Esophagus squamous epithelium (tissue), 5 donors: ENCODE measurements at regions not wholly inside any gene's neighbourhood (a gene's known extent, or its start where the extent isn't known, plus 50 kb on each side); places are given as distances from the start of the nearest gene placed in this dataset.

Source experiments
- DNase-seq: peaks from one replicate; lab custom pipeline; 2025; lab: John Stamatoyannopoulos, UW
- H3K27ac ChIP-seq, 4 donors: fragments of 200-600 bp; sonication (generic); one replicate each; pipeline ENCODE4 v1.5.1; 2016 to 2019; ENCODE audit warnings: mild to moderate bottlenecking in 1 of 4
- H3K27me3 ChIP-seq, 4 donors: fragments of 200-600 bp; sonication (generic); 1 replicate in 3 of 4; 2 replicates in 1 of 4; pipeline versions ENCODE4 v1.5.1 to v1.6.0; 2017 to 2021; ENCODE audit warnings: antibody characterized with exemption in 1 of 4
- H3K36me3 ChIP-seq, 3 donors: fragments of 200-600 bp; sonication (generic); one replicate each; pipeline ENCODE4 v1.5.1; 2016 to 2019
- H3K4me1 ChIP-seq, 3 donors: fragments of 200-600 bp; sonication (generic); one replicate each; pipeline ENCODE4 v1.5.1; 2017 to 2019
- H3K4me3 ChIP-seq, 4 donors: fragments of 200-600 bp; sonication (generic); 1 replicate in 3 of 4; 2 replicates in 1 of 4; pipeline ENCODE4 v1.5.1; 2016 to 2019; ENCODE audit warnings: mild to moderate bottlenecking in 2 of 4, moderate library complexity in 1 of 4
- H3K9me3 ChIP-seq, 3 donors: fragments of 200-600 bp; sonication (generic); one replicate each; pipeline ENCODE4 v1.5.1; 2016 to 2019
- CTCF ChIP-seq, 6 experiments: fragments of 450-650 bp in 4 of 6; fragments of 200-600 bp in 2 of 6; sonication (generic) in 2 of 6; IDR thresholded peaks; one replicate each; pipeline ENCODE4 v1.5.1; 2016 to 2019; ENCODE audit warnings: antibody characterized with exemption in 6 of 6, mild to moderate bottlenecking in 4 of 6, moderate library complexity in 4 of 6
- POLR2A ChIP-seq, 4 donors: fragments of 450-650 bp; IDR thresholded peaks; one replicate each; pipeline ENCODE4 v1.6.1; 2017; ENCODE audit warnings: antibody characterized with exemption in 4 of 4, mild to moderate bottlenecking in 4 of 4, moderate library complexity in 3 of 4
- WGBS, 2 donors: methylation state at CpG; one replicate each; pipeline ENCODE4 v1.1.5; 2018; 5-methylcytosine and 5-hydroxymethylcytosine counted together
- intact Hi-C: fragments of 100-400 bp; cut with DNase I; formaldehyde crosslinking; loops from one replicate; pipeline ENCODE4 v1.15.0; 2022
- donor health status: DM: yes; HTN: yes; CAD: no.

DNA sequence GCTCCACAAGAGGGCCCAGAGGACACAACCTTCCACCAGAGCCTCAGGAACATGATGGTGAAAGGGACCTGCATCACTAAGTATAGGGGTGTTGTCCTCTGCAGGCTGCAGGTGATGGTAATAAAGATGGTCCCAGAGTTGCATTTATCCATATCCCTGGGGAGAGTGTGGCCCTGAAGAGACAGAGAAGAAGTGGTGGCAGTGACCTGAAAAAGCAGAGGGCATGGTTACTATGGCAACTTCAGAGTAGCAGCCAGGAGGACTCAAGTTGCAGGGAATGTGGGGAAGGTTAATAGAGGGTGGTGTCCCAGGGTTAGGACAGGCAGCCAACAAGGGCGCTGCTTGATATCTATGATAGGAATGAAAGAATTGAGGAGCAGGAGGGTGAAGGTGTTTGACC, 57.1 kb downstream of the HLA-A start:
- 100% methylated on average over 1 of the region's 1 CpG for WGBS, 2 donors
- no peak overlapping the region for H3K4me3 ChIP-seq
- no peaks in the 10 kb centered on the region for H3K9me3 ChIP-seq
- no peak overlapping the region for H3K27ac ChIP-seq
- peaks cover 0 to 10% (median 0%) of the 10 kb centered on the region in 3 donors for H3K4me1 ChIP-seq
- H3K27me3 ChIP-seq, result peaks cover 0 to 26% (median 0%) of the 10 kb centered on the region in 4 donors
- no peak for DNase-seq
- TF ChIP-seq CTCF (IDR thresholded peaks at IDR 0.05) (no peak), POLR2A (IDR thresholded peaks at IDR 0.05) (no peak)
- H3K36me3 ChIP-seq, result no peaks in the 10 kb centered on the region
- intact Hi-C loops, result no loop called here

- H3K27ac ChIP-seq, result no peak overlapping the region
- H3K36me3 ChIP-seq, result no peaks in the 10 kb centered on the region
- peaks cover 0 to 10% (median 0%) of the 10 kb centered on the region in 3 donors for H3K4me1 ChIP-seq
- H3K4me3 ChIP-seq, result no peak overlapping the region
- intact Hi-C loops, result no loop called here
- no peak for DNase-seq
- WGBS, 2 donors, result 55 to 59% methylated on average over 6 to 8 of the region's 9 CpGs
- H3K27me3 ChIP-seq, result peaks cover 0 to 26% (median 0%) of the 10 kb centered on the region in 4 donors
- TF ChIP-seq CTCF (IDR thresholded peaks at IDR 0.05) (no peak), POLR2A (IDR thresholded peaks at IDR 0.05) (no peak)
- H3K9me3 ChIP-seq, result no peaks in the 10 kb centered on the region
Measured at GRCh38 chr6:30000156-30000791, 57.9 kb downstream of the HLA-A start.

DNA sequence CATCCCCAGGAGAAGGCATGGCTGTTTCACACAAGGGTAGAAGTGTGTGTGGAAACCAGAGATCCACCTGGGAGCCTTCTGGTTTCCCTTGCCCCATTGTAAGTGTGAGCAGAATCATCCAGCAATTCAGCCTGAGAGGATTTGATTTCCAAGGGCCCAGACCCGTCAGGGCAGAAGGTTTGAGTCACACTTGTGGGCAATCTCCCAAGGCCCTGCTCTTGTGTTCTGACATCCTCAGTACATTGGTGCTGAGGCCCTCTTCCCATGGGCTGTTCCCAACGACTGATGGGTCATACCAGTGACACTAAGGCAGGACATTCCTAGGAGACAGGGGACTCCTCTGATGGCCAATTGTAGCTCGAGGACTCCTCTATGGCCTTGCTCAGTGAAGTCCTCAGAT, 58.2 kb upstream of the POLR1H start:
- Histone ChIP-seq H3K4me3 (no peak overlapping the region), H3K4me1 (peaks cover 12 to 33% (median 13%) of the 10 kb centered on the region in 3 donors), H3K36me3 (no peaks in the 10 kb centered on the region), H3K27me3 (peaks cover 0 to 44% (median 4%) of the 10 kb centered on the region in 4 donors), H3K27ac (no peak overlapping the region), H3K9me3 (no peaks in the 10 kb centered on the region)
- TF ChIP-seq CTCF (IDR thresholded peaks at IDR 0.05) (no peak), POLR2A (IDR thresholded peaks at IDR 0.05) (no peak)
- no peak for DNase-seq
- intact Hi-C loops, result no loop called here
- 53% methylated on average over 2 of the region's 3 CpGs; no CpG with 5 or more reads in 1 of the 2 donors for WGBS, 2 donors

DNA sequence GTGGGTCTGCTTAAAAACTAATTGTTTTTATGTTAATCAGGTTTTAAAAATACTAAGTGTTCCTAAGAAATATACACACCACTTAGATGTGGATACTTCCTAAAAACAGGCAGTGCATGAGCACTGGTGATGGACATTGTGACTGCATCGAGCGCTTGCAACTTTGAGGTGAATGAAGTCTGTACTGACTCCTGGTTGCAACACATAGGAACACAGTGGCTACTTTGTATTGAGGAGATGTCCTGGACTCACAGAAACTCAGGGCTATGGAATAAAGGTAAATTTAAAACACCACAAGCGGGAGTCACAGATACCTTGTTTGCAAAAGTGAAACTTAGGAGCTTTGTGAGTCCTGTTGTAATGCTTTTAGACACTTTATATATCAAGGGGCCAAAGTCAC, 55.6 kb upstream of the POLR1H start:
- Histone ChIP-seq H3K36me3 (no peaks in the 10 kb centered on the region), H3K4me3 (no peak overlapping the region), H3K9me3 (no peaks in the 10 kb centered on the region), H3K27me3 (peaks cover 0 to 42% (median 6%) of the 10 kb centered on the region in 4 donors), H3K27ac (no peak overlapping the region), H3K4me1 (peaks cover 12 to 27% (median 13%) of the 10 kb centered on the region in 3 donors)
- intact Hi-C loops, result no loop called here
- TF ChIP-seq POLR2A (IDR thresholded peaks at IDR 0.05), result no peak
- no peak for TF ChIP-seq CTCF (IDR thresholded peaks at IDR 0.05)
- WGBS, 2 donors, result 84 to 87% methylated on average over 3 of the region's 3 CpGs
- DNase-seq, result no peak

DNA sequence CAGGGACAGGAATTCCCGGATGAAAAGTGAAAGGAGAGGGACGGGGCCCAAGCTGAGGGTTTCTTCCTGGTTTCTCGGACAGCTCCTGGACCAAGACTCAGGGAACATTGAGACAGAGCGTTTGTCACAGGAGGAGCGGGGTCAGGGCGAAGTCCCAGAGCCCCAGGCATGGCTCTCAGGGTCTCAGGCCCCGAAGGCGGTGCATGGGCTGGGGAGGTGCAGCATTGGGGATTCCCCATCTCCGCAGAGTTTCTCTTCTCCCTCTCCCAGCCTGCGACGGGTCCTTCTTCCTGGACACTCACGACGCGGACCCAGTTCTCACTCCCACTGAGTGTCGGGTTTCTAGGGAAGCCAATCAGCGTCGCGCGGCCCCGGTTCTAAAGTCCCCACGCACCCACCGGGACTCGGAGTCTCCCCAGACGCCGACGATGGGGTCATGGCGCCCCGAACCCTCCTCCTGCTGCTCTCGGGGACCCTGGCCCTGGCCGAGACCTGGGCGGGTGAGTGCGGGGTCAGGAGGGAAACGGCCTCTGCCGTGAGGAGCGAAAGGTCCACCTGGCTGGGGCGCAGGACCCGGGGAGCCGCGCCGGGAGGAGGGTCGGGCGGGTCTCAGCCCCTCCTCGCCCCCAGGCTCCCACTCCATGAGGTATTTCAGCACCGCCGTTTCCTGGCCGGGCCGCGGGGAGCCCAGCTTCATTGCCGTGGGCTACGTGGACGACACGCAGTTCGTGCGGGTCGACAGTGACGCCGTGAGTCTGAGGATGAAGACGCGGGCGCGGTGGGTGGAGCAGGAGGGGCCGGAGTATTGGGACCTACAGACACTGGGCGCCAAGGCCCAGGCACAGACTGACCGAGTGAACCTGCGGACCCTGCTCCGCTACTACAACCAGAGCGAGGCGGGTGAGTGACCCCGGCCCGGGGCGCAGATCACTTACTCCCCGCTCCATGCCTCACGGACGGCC, 54.6 kb upstream of the POLR1H start:
- no peak for TF ChIP-seq CTCF (IDR thresholded peaks at IDR 0.05)
- TF ChIP-seq POLR2A (IDR thresholded peaks at IDR 0.05), result no peak
- no peak overlapping the region for H3K27ac ChIP-seq
- peaks cover 0 to 42% (median 6%) of the 10 kb centered on the region in 4 donors for H3K27me3 ChIP-seq
- 1 to 10% methylated on average over 15 to 16 of the region's 74 CpGs for WGBS, 2 donors
- H3K4me3 ChIP-seq, result peak overlapping the region; percentile 31 to 72 (median 49)
- DNase-seq, result no peak
- H3K9me3 ChIP-seq, result no peaks in the 10 kb centered on the region
- peaks cover 12 to 24% (median 13%) of the 10 kb centered on the region in 3 donors for H3K4me1 ChIP-seq
- intact Hi-C loops, result no loop called here
- peaks cover 0 to 4% (median 0%) of the 10 kb centered on the region in 3 donors for H3K36me3 ChIP-seq
